HEK293T (cell line): ENCODE measurements at regions not wholly inside any gene's neighbourhood (a gene's known extent, or its start where the extent isn't known, plus 50 kb on each side); places are given as distances from the start of the nearest gene placed in this dataset.

Source experiments
- CTCF ChIA-PET: fragments of 350-600 bp; formaldehyde crosslinking; extraction: SDS; loops from one replicate; lab custom pipeline; 2021; ENCODE audit warnings: antibody characterized with exemption, inconsistent platforms; lab: Yijun Ruan, JAX
- POLR2A ChIA-PET: fragments of 350-600 bp; formaldehyde crosslinking; extraction: SDS; loops from one replicate; lab custom pipeline; 2020; ENCODE audit warnings: antibody characterized with exemption, inconsistent platforms; lab: Yijun Ruan, JAX
- DNase-seq: peaks from one replicate; pipeline ENCODE4 v3.0.0; 2012; ENCODE audit warnings: mixed read lengths; ENCODE audit errors: extremely low spot score
- ARNT ChIP-seq: fragments of 450-650 bp; IDR thresholded peaks from 2 replicates; pipeline ENCODE4 v1.6.1; 2017; ENCODE audit warnings: mild to moderate bottlenecking
- BHLHE40 ChIP-seq: fragments of 450-650 bp; IDR thresholded peaks from 2 replicates; pipeline ENCODE4 v1.6.1; 2016; ENCODE audit warnings: mild to moderate bottlenecking, moderate library complexity, borderline replicate concordance
- CTBP1 ChIP-seq: fragments of 450-650 bp; IDR thresholded peaks from 2 replicates; pipeline ENCODE4 v1.6.1; 2016; ENCODE audit warnings: borderline replicate concordance
- ELF4 ChIP-seq: fragments of 450-650 bp; IDR thresholded peaks from 2 replicates; pipeline ENCODE4 v1.6.1; 2017; ENCODE audit warnings: antibody characterized with exemption
- FOXA1 ChIP-seq: fragments of 450-650 bp; IDR thresholded peaks from 2 replicates; pipeline ENCODE4 v1.6.1; 2016; ENCODE audit warnings: mild to moderate bottlenecking
- FOXK2 ChIP-seq: fragments of 450-650 bp; IDR thresholded peaks from 2 replicates; pipeline ENCODE4 v1.6.1; 2016; ENCODE audit warnings: mild to moderate bottlenecking
- FOXM1 ChIP-seq: fragments of 450-650 bp; IDR thresholded peaks from 2 replicates; pipeline ENCODE4 v1.6.1; 2017; ENCODE audit warnings: mild to moderate bottlenecking, borderline replicate concordance
- HDGF ChIP-seq: fragments of 450-650 bp; IDR thresholded peaks from 2 replicates; pipeline ENCODE4 v1.6.1; 2017; ENCODE audit warnings: antibody characterized with exemption, borderline replicate concordance
- L3MBTL2 ChIP-seq: fragments of 450-650 bp; conservative IDR thresholded peaks from 2 replicates; pipeline ENCODE4 v1.6.1; 2016; ENCODE audit warnings: mild to moderate bottlenecking
- LEF1 ChIP-seq: fragments of 450-650 bp; IDR thresholded peaks from 2 replicates; pipeline ENCODE4 v1.6.1; 2017; ENCODE audit warnings: mild to moderate bottlenecking, borderline replicate concordance
- NFRKB ChIP-seq: fragments of 450-650 bp; IDR thresholded peaks from 2 replicates; pipeline ENCODE4 v1.6.1; 2016; ENCODE audit warnings: mild to moderate bottlenecking, moderate library complexity
- SP1 ChIP-seq: fragments of 450-650 bp; IDR thresholded peaks from 2 replicates; pipeline ENCODE4 v1.6.1; 2017
- SUZ12 ChIP-seq: fragments of 450-650 bp; IDR thresholded peaks from 2 replicates; pipeline ENCODE4 v1.6.1; 2016; ENCODE audit warnings: mild to moderate bottlenecking
- TARDBP ChIP-seq: fragments of 450-650 bp; IDR thresholded peaks from 2 replicates; pipeline ENCODE4 v1.6.1; 2016
- ZNF384 ChIP-seq: fragments of 450-650 bp; IDR thresholded peaks from 2 replicates; pipeline ENCODE4 v1.6.1; 2016
- TF ChIP-seq, protein P1 (sequence below): fragments of 450-650 bp; IDR thresholded peaks from 2 replicates; pipeline ENCODE4 v1.6.1; 2016

DNA sequence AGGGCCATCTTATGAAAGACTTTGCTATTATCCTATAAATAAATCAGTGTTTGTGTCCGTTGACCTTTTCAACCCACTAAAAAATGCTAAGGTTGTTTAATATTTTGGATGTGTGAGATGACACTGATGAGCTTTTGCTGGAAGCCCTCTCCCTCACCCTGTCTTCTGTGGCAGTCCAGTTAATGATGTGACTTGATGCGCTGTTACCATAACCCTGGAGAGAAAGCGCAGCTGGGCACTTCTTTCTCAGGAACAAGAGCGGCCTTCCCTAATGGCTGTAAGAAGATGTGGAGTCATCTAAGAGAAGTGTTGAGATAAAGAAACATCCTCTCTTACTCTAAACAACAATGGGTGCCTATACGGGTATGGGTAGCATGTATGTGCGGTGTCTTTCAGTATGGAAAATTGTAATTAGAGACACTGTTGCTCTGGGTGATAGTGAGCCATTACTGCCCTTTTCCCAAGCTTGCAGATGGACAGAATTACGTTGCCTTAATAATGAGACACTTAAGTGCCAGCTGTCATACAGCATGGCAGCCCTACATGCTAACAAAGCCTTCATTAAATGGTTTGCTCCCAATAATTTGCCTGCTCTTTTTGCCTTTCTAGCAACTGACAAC is 165.6 kb upstream of the NABP1 start:
- ChIA-PET CTCF (interaction anchor here (0.6 kb wide), 1 partner anchor 354 kb away, joined by 5 read pairs; no protein-coding TSS in a partner anchor), POLR2A (no interaction called here)
- no peak for DNase-seq
- TF ChIP-seq BHLHE40, result no peak
- no peak for TF ChIP-seq HDGF
- TF ChIP-seq SP1, result no peak
- no peak for TF ChIP-seq L3MBTL2
- no peak for TF ChIP-seq FOXM1
- no peak for TF ChIP-seq FOXA1
- TF ChIP-seq ZNF384, result no peak
- no peak for TF ChIP-seq TARDBP
- TF ChIP-seq SUZ12, result no peak
- TF ChIP-seq ELF4, result no peak
- no peak for TF ChIP-seq LEF1
- TF ChIP-seq FOXK2, result no peak
- TF ChIP-seq, protein P1, sequence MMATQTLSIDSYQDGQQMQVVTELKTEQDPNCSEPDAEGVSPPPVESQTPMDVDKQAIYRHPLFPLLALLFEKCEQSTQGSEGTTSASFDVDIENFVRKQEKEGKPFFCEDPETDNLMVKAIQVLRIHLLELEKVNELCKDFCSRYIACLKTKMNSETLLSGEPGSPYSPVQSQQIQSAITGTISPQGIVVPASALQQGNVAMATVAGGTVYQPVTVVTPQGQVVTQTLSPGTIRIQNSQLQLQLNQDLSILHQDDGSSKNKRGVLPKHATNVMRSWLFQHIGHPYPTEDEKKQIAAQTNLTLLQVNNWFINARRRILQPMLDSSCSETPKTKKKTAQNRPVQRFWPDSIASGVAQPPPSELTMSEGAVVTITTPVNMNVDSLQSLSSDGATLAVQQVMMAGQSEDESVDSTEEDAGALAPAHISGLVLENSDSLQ, result no peak
- no peak for TF ChIP-seq CTBP1
- no peak for TF ChIP-seq NFRKB

DNA sequence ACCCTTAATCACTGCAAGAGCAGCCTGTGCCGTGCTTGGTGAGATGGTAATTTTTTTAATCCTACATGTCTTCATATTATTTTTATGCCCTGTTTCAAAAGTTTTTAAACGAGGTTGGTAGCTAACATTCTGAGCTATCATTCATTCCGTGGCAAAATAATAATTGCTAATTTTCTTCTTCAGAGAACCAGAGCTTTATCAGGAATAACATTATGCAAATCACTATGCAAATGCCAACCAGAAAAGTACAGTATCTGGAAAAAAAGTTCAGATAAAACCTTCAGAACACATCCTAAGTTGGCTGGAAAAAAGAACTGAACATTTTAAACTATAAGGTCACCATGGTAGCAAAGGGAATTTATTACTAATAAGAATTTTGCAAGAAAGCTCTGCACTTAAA is 165.1 kb upstream of the NABP1 start:
- ChIA-PET POLR2A (no interaction called here), CTCF (interaction anchor here (0.6 to 1.0 kb wide), 4 partner anchors 9 to 354 kb away, joined by 3 to 5 read pairs (median 4); no protein-coding TSS in a partner anchor)
- DNase-seq, result no peak
- TF ChIP-seq FOXK2, result no peak
- TF ChIP-seq SUZ12, result no peak
- TF ChIP-seq ARNT, result no peak
- no peak for TF ChIP-seq HDGF
- no peak for TF ChIP-seq LEF1

DNA sequence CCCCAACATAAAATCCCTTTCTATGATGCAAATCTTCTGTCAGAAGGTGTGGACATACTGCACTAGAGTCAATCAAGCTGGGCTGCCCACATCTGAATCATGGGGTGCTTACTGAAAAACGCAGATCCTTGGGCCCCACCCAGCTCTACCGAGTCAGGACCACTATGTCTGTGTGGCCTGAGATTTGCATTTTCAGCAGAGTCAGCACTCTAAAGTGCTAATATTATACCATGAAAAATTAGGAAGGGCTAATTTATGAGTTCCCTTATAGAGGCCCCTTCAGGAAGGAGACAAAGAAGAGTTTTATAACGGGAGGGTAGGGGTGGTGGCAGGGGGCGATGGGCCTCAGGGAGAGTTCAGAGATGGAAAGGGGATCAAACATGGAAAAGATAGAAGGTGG is 163.3 kb upstream of the NABP1 start:
- ChIA-PET POLR2A (interaction anchor here (1.1 kb wide), 1 partner anchor 268 kb away, joined by 3 read pairs; no protein-coding TSS in a partner anchor), CTCF (interaction anchor here (1.3 kb wide), 1 partner anchor 24 kb away, joined by 3 read pairs; no protein-coding TSS in a partner anchor)
- no peak for DNase-seq
- TF ChIP-seq L3MBTL2, result no peak
- no peak for TF ChIP-seq ZNF384
- no peak for TF ChIP-seq BHLHE40
- no peak for TF ChIP-seq NFRKB
- TF ChIP-seq LEF1, result no peak
- no peak for TF ChIP-seq SUZ12
- no peak for TF ChIP-seq FOXA1
- TF ChIP-seq, protein P1, result no peak
- TF ChIP-seq HDGF, result no peak
- TF ChIP-seq SP1, result no peak
- no peak for TF ChIP-seq FOXK2
- TF ChIP-seq ARNT, result no peak
- no peak for TF ChIP-seq TARDBP
- TF ChIP-seq FOXM1, result no peak
- no peak for TF ChIP-seq CTBP1
- no peak for TF ChIP-seq ELF4

DNA sequence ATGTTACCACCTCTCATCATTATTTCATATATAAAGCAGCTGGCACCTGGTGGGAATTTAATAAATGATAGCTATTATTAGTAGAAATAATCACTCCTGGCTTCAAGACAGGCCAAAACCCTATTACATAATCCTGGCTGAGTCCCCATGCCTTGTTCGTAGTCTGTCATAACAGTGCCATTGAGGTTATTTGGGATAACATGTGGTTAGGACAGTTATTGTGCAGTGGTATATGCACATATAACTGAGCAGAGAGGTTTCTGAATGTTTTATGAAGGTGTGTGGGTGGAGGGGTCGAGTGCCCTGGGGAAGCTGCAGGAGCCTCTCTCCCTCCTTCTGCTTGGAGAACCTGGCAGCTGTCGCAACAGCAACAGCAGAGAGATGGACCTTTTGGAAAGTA is 162.4 kb upstream of the NABP1 start:
- TF ChIP-seq, protein P1, result no peak
- no peak for TF ChIP-seq SP1
- no peak for TF ChIP-seq LEF1
- no peak for TF ChIP-seq SUZ12
- no peak for TF ChIP-seq ELF4
- TF ChIP-seq FOXK2, result no peak
- TF ChIP-seq FOXA1, result no peak
- no peak for TF ChIP-seq CTBP1
- TF ChIP-seq HDGF, result no peak
- no peak for TF ChIP-seq L3MBTL2
- no peak for TF ChIP-seq ZNF384
- TF ChIP-seq ARNT, result no peak
- no peak for TF ChIP-seq FOXM1
- TF ChIP-seq BHLHE40, result no peak
- TF ChIP-seq TARDBP, result no peak
- no peak for TF ChIP-seq NFRKB
- POLR2A ChIA-PET, result interaction anchor here (1.1 kb wide), 1 partner anchor 269 kb away, joined by 3 read pairs; no protein-coding TSS in a partner anchor
- DNase-seq, result no peak
- CTCF ChIA-PET, result interaction anchor here (1.2 to 1.3 kb wide), 2 partner anchors 14 to 23 kb away, joined by 3 to 7 read pairs; no protein-coding TSS in a partner anchor

DNA sequence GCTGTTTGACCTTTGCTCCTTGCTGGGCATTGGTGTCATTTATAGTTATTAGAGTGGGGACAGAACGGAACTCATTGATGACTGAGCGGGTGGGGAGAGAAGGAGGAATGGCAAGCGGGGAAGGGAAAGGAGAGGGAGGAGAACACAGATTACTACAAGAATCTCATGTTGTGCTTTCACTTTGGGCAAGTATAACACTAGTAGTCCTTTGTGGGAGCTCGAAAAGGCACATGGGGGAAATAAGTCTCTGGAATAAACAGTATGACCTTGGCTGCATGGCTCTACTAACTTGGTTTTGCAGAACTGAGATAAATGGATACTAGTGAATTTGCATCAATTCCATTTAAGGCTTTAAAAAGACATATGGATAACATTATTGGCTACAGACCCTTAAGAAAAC is 161.7 kb upstream of the NABP1 start:
- ChIA-PET CTCF (interaction anchor here (1.2 kb wide), 1 partner anchor 15 kb away, joined by 7 read pairs; no protein-coding TSS in a partner anchor), POLR2A (no interaction called here)
- TF ChIP-seq SP1 (no peak), FOXA1 (no peak), BHLHE40 (no peak), TARDBP (no peak), FOXM1 (no peak), ARNT (no peak), ZNF384 (no peak)
- TF ChIP-seq, protein P1, result no peak
- no peak for DNase-seq
